ENCODE measurements at regions not wholly inside any gene's neighbourhood (a gene's known extent, or its start where the extent isn't known, plus 50 kb on each side); places are given as distances from the start of the nearest gene placed in this dataset.
"Not testable (repeated sequence)": the region's sequence is repeated elsewhere in the genome, so short reads cannot be mapped to it uniquely, and the experiment has no call there.

- TF ChIP-seq CTCF (IDR thresholded peaks at IDR 0.05; ENCODE audit: control insufficient read depth, extremely low read depth, insufficient read depth), result no peak
- DNase-seq (ENCODE audit: low read depth), result no peak
- H3K4me3 ChIP-seq (ENCODE audit: low read depth, low read length), result no peak overlapping the region
Observed at GRCh38 chr11:16598032-16598431, 140.4 kb upstream of the C11orf58 start.

- DNase-seq (ENCODE audit: low read depth), result no peak
- no peak overlapping the region for H3K4me3 ChIP-seq (ENCODE audit: low read depth, low read length)
- TF ChIP-seq CTCF (IDR thresholded peaks at IDR 0.05; ENCODE audit: control insufficient read depth, extremely low read depth, insufficient read depth), result no peak
Observed at GRCh38 chr11:16596231-16596630, 142.2 kb upstream of the C11orf58 start.

- H3K4me3 ChIP-seq (ENCODE audit: low read depth, low read length), result no peak overlapping the region
- no peak for DNase-seq (ENCODE audit: low read depth)
- no peak for TF ChIP-seq CTCF (IDR thresholded peaks at IDR 0.05; ENCODE audit: control insufficient read depth, extremely low read depth, insufficient read depth)
Observed at GRCh38 chr11:16591157-16591556, 147.3 kb upstream of the C11orf58 start.

- no peak for TF ChIP-seq CTCF (IDR thresholded peaks at IDR 0.05; ENCODE audit: control insufficient read depth, extremely low read depth, insufficient read depth)
- no peak overlapping the region for H3K4me3 ChIP-seq (ENCODE audit: low read depth, low read length)
- no peak for DNase-seq (ENCODE audit: low read depth)
Observed at GRCh38 chr11:16587670-16588069, 150.8 kb upstream of the C11orf58 start.

- no peak for DNase-seq (ENCODE audit: low read depth)
- H3K4me3 ChIP-seq (ENCODE audit: low read depth, low read length), result no peak overlapping the region
- TF ChIP-seq CTCF (IDR thresholded peaks at IDR 0.05; ENCODE audit: control insufficient read depth, extremely low read depth, insufficient read depth), result no peak
Observed at GRCh38 chr11:16584569-16584968, 153.9 kb upstream of the C11orf58 start.

GRCh38 chr11:16581078-16581477, 157.4 kb upstream of the C11orf58 start:
- H3K4me3 ChIP-seq (ENCODE audit: low read depth, low read length); DNase-seq (ENCODE audit: low read depth): not testable (repeated sequence)

- DNase-seq (ENCODE audit: low read depth), result no peak
- TF ChIP-seq CTCF (IDR thresholded peaks at IDR 0.05; ENCODE audit: control insufficient read depth, extremely low read depth, insufficient read depth), result no peak
- H3K4me3 ChIP-seq (ENCODE audit: low read depth, low read length), result no peak overlapping the region
Observed at GRCh38 chr11:16577490-16577889, 161.0 kb upstream of the C11orf58 start.

- not testable (repeated sequence) for H3K4me3 ChIP-seq (ENCODE audit: low read depth, low read length); DNase-seq (ENCODE audit: low read depth)
Observed at GRCh38 chr11:16574889-16575288, 163.6 kb upstream of the C11orf58 start.

Measured in LNCaP clone FGC (cell line).